Endometrium (tissue), 2 donors: ENCODE measurements at regions not wholly inside any gene's neighbourhood (a gene's known extent, or its start where the extent isn't known, plus 50 kb on each side); places are given as distances from the start of the nearest gene placed in this dataset.

Source experiments
- FAIRE-seq: peaks from 2 replicates; lab custom pipeline; 2012; peaks lifted over from hg19 to GRCh38; lab: Jason Lieb, UNC
- donor health status: control.
- donor health status: control.

GRCh38 chr15:96524676-96525417 is 194.3 kb downstream of the NR2F2 start:
- no peak for FAIRE-seq

- no peak for FAIRE-seq
Measured at GRCh38 chr15:96535148-96535547, 204.6 kb downstream of the NR2F2 start.

GRCh38 chr15:96538491-96538890 is 208.0 kb downstream of the NR2F2 start:
- FAIRE-seq, result no peak

GRCh38 chr15:96540283-96540682 is 209.8 kb downstream of the NR2F2 start:
- no peak for FAIRE-seq

GRCh38 chr15:96542130-96542770 is 211.8 kb downstream of the NR2F2 start:
- FAIRE-seq, result no peak

- FAIRE-seq, result peak; percentile 45
Measured at GRCh38 chr15:96544162-96544756, 213.8 kb downstream of the NR2F2 start.

- no peak for FAIRE-seq
Measured at GRCh38 chr15:96549136-96549535, 218.6 kb downstream of the NR2F2 start.

- FAIRE-seq, result no peak
Measured at GRCh38 chr15:96551196-96551595, 220.7 kb downstream of the NR2F2 start.

DNA sequence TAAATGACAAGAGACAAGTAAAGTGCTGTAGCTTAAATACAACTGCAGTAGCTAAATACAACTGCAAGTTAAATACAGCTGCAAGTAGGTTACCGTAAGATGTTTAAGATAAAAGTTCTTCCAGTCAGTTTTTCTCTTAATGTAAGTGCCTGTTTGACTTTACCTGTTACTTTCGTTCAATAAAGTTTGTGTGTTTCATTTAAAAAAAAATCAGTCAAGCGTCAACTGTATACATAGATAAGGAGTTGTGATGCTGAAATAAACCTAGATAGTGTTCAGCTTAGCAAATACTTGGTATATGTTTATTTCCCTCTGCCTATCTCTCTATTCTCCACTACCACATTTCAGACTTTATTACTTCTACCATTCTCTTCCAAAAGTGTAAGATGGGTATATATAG is 221.2 kb downstream of the NR2F2 start:
- no peak for FAIRE-seq

DNA sequence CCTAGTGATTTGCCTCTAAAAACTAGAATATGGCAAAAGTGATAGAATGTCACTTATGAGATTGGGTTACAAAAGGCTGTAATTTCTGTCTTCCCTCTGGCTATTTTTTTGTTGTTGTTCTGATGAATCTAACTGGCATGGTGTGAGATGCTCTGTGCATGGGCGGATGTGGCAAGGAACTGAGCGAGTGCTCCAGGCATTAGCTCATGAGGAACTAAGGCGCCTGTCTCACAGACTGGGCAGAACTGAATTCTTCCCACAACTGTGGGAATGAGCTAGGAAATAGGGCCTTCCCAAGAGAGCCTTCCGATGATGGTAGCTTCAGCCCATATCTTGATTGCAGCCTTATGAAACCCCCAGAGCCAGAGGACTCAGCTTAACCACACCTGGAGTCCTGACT is 222.5 kb downstream of the NR2F2 start:
- no peak for FAIRE-seq

DNA sequence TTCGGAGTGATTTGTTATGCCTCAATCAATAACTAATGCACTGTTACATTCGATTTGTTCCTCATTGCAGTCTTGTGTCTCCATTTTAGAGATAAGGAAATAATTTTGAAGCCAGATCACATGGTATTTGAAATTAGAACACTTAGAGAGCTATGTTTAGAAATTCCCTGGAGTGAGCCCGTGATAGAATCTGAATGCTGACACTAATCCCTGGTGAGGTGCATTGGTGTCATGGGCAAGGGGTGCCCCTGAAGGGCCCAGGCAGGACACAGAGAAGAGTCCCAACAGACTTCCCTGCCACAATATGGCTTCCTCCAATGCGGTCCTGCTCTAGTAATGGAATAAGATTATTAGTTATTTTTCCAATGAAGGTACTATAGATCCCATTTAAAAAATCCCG is 223.0 kb downstream of the NR2F2 start:
- no peak for FAIRE-seq

- FAIRE-seq, result no peak
Measured at GRCh38 chr15:96553931-96554330, 223.4 kb downstream of the NR2F2 start.

- FAIRE-seq, result no peak
Measured at GRCh38 chr15:96554541-96554940, 224.0 kb downstream of the NR2F2 start.

GRCh38 chr15:96559087-96559486 is 228.6 kb downstream of the NR2F2 start:
- no peak for FAIRE-seq

- no peak for FAIRE-seq
Measured at GRCh38 chr15:96559631-96560030, 229.1 kb downstream of the NR2F2 start.

DNA sequence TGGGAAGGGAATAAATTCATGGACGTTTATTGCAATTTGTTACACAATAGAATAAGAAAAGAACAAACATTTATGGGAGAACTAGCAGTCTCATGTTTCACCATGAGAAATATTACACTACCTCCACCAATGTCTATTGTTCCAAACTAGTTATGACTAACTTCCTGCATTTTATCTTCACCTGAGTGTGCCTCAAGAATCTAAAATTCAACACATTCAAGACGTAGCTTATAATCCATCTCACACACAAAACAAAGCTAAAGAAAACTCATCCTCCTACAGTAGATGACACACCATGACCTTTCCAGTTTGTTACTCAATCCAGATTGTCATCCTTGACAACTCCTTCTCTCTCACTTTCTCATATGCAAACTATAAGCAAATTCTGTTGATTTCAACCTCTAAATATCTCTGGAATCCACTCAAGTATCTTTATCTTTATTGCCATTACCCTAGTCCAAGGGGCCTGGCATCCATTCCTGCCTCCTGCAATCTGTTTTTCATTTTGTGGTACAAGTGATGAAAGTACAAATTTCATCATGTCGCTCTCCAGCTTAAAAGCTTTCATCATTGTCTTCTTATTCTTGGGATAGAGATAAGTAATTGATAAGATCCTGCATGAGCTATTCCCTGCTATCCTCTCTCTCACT is 229.9 kb downstream of the NR2F2 start:
- no peak for FAIRE-seq

GRCh38 chr15:96561593-96561992 is 231.1 kb downstream of the NR2F2 start:
- no peak for FAIRE-seq

- FAIRE-seq, result no peak
Measured at GRCh38 chr15:96564546-96564945, 234.0 kb downstream of the NR2F2 start.

- FAIRE-seq, result no peak
Measured at GRCh38 chr15:96565266-96565665, 234.8 kb downstream of the NR2F2 start.

DNA sequence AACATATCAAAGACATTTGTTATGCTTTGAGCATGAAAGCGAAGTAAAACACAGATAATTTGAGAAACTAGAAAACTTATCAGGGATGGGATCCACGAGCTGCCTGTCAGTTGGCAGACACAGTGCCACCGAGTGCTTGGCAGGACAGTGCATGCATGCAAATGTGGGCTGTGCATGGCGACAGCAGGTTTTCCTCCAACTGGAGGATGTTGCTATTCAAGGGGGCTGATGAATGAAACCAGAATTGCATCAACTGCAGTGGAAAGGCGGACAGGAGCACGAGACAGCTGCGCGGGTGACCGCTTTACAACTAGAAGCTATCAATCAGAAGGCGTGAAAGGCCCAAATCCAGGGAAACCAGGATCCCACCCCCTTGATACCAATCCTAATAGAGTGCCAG is 244.3 kb downstream of the NR2F2 start:
- no peak for FAIRE-seq

DNA sequence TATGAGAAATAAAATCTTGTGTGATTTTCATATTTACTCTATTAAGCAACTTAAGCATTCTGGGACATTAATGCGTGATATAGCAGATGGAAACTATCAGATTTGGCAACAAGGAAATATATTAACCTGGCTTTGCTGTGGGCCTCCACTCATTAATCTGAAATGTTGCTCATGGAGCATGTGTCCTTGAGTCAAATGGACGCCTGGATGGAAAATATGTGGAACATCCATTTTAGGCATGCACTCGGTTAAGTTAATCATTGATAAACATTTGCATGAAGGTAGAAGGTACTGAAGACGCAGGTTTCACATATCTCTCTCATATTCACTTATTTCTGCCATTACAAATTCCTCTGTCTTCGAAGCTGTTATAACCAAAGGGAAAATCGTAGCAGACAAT is 246.1 kb downstream of the NR2F2 start:
- no peak for FAIRE-seq

DNA sequence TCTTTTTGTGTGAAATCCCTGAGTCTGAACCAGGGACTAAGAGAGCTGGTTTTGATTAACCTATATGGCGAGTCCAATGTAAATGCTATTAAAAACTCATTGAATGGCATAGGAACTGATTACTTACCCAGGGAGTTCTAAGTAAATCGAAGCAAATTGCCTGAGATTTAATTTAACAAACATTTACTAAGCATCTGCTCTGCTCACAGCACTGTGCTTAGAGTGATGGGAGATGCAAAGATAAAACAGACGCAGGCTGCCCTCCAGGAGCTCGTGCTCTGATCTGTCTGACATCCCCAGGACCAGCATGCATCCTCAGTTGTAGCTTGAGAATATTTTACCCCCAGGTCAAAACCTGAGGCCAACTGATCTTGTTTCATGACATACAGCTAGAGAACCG is 247.9 kb downstream of the NR2F2 start:
- FAIRE-seq, result no peak

DNA sequence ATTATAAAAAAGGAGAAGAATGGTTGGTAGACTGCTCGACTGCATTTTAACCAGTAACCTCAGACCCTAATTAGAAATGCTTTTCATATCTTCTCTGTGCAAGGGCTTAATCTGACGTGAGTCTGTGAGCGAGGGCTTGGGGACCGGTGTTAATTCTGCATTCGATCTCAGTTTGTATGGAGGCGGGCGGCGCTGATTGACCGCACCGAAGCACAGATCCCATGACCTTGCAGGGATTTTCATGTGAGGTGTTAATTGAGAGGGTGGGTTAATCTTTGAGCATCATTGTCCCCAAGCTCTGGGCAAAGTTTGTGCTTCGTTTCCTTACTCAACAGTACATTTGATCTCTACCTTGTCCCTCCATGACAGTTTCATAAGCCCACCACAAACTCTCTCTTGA is 250.9 kb downstream of the NR2F2 start:
- FAIRE-seq, result no peak
